Naive thymus-derived CD8-positive, alpha-beta T cell (primary cell): ENCODE measurements at regions not wholly inside any gene's neighbourhood (a gene's known extent, or its start where the extent isn't known, plus 50 kb on each side); places are given as distances from the start of the nearest gene placed in this dataset.

ENCODE experiments used
- ATAC-seq, 2 donors: fragments of 150-1000 bp; cut with Tn5 transposase in 1 of 2; sonication (Bioruptor Pico), chemical (Tn5 transposase) in 1 of 2; 1 replicate in 1 of 2; 2 replicates in 1 of 2; pipeline ENCODE4 v1.10.0; 2021; ENCODE audit warnings: mild to moderate bottlenecking in 2 of 2, moderate library complexity in 2 of 2
- POLR2A ChIA-PET: fragments of 350-600 bp; sonication (Branson Sonifier 250); formaldehyde crosslinking; loops from one replicate; lab custom pipeline; 2021; ENCODE audit warnings: antibody characterized with exemption; lab: Charles Lee
- DNase-seq, 10 donors: peaks; one replicate each; pipeline versions ENCODE4 v3.0.0 to v3.0.0-alpha.2; 2020 to 2022
- H3K27ac Mint-ChIP-seq, 10 donors: one replicate each; pipeline ENCODE4 v1.8.0; 2020 to 2022; ENCODE audit warnings: mild to moderate bottlenecking in 10 of 10, mixed read lengths in 10 of 10, moderate library complexity in 4 of 10, inconsistent platforms in 1 of 10
- H3K27me3 Mint-ChIP-seq, 5 donors: one replicate each; pipeline ENCODE4 v1.8.0; 2021 to 2022; ENCODE audit warnings: mixed read lengths in 5 of 5
- H3K36me3 Mint-ChIP-seq, 3 donors: one replicate each; pipeline ENCODE4 v1.8.0; 2020 to 2022; ENCODE audit warnings: mixed read lengths in 3 of 3, mild to moderate bottlenecking in 2 of 3, inconsistent platforms in 1 of 3
- H3K4me1 Mint-ChIP-seq, 4 donors: one replicate each; pipeline ENCODE4 v1.8.0; 2021 to 2022; ENCODE audit warnings: mixed read lengths in 4 of 4
- H3K4me3 Mint-ChIP-seq, 10 donors: one replicate each; pipeline ENCODE4 v1.8.0; 2020 to 2022; ENCODE audit warnings: mild to moderate bottlenecking in 10 of 10, mixed read lengths in 10 of 10, moderate library complexity in 6 of 10, inconsistent platforms in 1 of 10
- H3K9me3 Mint-ChIP-seq, 9 donors: one replicate each; pipeline ENCODE4 v1.8.0; 2020 to 2022; ENCODE audit warnings: mixed read lengths in 9 of 9, mild to moderate bottlenecking in 3 of 9, inconsistent platforms in 1 of 9, moderate library complexity in 1 of 9

DNA sequence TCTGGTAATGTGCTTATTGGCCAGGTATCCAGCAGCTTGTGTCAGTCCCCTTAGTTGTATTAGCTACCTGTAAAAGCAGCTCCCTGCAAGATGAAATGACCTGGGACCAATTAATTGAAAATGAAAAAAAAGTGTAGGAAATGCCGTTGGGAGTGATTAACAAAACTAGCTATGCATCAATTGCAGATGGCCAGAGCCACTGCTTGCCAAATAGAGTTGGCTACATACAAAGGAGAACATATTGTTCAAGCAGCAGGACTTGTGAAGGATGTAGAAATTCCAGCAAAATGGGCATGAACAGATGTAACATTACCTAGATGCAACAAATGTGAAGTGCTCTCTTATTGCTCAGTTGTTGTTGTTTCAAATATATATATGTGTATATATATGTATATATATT lies 300.5 kb downstream of the PCDH17 start:
- Mint-ChIP-seq H3K27me3 (no peaks in the 10 kb centered on the region), H3K27ac (no peak overlapping the region), H3K4me1 (no peaks in the 10 kb centered on the region), H3K36me3 (no peaks in the 10 kb centered on the region), H3K9me3 (peaks cover 0 to 20% (median 5%) of the 10 kb centered on the region in 9 donors), H3K4me3 (no peak overlapping the region)
- POLR2A ChIA-PET: no interaction called here
- ATAC-seq (no peak), DNase-seq (no peak)

DNA sequence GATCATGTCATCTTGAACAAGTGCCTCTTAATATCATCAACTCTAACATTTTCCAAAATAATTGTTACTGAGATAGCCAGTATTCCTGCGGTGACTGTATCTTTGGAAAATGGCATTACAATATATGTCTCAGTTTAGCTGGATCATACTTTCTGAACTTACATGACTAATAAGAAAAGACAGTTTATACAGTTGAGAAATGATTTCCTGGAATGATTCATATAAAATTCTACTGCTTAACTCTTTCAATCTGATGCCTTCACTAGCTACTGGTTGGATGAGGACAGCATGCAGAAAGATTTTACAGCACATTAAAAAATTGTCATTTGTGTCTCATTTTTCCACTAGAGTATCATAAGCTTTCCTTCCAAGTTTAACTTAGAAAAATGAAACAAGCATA lies 302.1 kb downstream of the PCDH17 start:
- peaks cover 0 to 23% (median 6%) of the 10 kb centered on the region in 9 donors for H3K9me3 Mint-ChIP-seq

DNA sequence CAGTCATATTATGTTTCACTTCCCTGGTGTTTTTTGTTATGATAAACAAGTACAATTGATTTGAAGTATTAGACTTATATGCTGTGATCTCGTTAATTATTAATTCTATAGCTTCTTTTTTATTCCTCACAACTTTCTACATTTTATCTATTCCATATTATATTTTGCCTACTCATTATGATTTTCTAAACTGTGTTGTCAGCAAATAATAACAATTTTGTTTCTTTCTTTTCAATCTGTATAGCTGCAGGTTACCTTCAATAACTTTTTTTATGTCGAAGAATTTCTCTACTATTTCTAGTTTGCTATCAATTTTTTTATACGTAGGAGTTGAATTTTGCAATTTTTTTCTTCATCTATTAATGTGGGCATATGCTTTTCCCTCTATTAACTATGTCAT lies 304.4 kb downstream of the PCDH17 start:
- Mint-ChIP-seq H3K4me1 (no peaks in the 10 kb centered on the region), H3K36me3 (no peaks in the 10 kb centered on the region), H3K27ac (no peak overlapping the region), H3K27me3 (no peaks in the 10 kb centered on the region), H3K4me3 (no peak overlapping the region), H3K9me3 (peaks cover 0 to 32% (median 8%) of the 10 kb centered on the region in 9 donors)
- DNase-seq (no peak), ATAC-seq (no peak)
- POLR2A ChIA-PET: no interaction called here

More for the DNA sequence above, 302.1 kb downstream of the PCDH17 start:
- POLR2A ChIA-PET: no interaction called here
- no peaks in the 10 kb centered on the region for H3K4me1 Mint-ChIP-seq
- no peaks in the 10 kb centered on the region for H3K36me3 Mint-ChIP-seq
- ATAC-seq (no peak), DNase-seq (no peak)
- H3K4me3 Mint-ChIP-seq: no peak overlapping the region
- no peaks in the 10 kb centered on the region for H3K27me3 Mint-ChIP-seq
- H3K27ac Mint-ChIP-seq: no peak overlapping the region

GRCh38 chr13:57946361-57946760 lies 314.8 kb downstream of the PCDH17 start:
- DNase-seq (no peak), ATAC-seq (no peak)
- POLR2A ChIA-PET: no interaction called here
- peaks cover 7 to 42% (median 12%) of the 10 kb centered on the region in 9 donors for H3K9me3 Mint-ChIP-seq
- no peaks in the 10 kb centered on the region for H3K27me3 Mint-ChIP-seq
- no peak overlapping the region for H3K27ac Mint-ChIP-seq
- peaks cover 0 to 8% (median 0%) of the 10 kb centered on the region in 3 donors for H3K36me3 Mint-ChIP-seq
- H3K4me3 Mint-ChIP-seq: no peak overlapping the region
- no peaks in the 10 kb centered on the region for H3K4me1 Mint-ChIP-seq

GRCh38 chr13:57948884-57949283 lies 317.3 kb downstream of the PCDH17 start:
- no peak for DNase-seq
- H3K9me3 Mint-ChIP-seq: peaks cover 6 to 43% (median 19%) of the 10 kb centered on the region in 9 donors

DNA sequence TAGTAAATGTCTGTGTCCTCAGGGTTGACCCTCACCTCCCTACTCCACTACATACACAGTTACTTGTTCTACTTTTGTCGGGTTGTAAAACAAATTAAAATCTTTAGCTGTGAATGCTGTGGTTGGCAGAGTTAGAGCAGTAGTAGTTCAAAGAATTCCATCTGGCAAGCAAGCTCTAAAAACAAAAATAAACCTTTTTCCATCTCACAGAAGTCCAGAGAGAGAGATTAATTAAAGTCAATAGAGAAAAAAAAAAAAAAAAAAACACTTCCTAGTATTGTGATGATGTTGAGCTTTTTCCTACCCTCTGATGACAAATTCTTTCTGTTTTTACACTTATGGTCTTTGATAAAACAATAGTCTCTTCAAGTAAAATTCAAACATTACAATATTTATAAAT lies 338.4 kb downstream of the PCDH17 start:
- POLR2A ChIA-PET: no interaction called here
- ATAC-seq: no peak
- Mint-ChIP-seq H3K9me3 (peaks cover 7 to 49% (median 16%) of the 10 kb centered on the region in 9 donors), H3K27ac (no peak overlapping the region), H3K4me3 (no peak overlapping the region), H3K4me1 (no peaks in the 10 kb centered on the region), H3K27me3 (no peaks in the 10 kb centered on the region), H3K36me3 (peaks cover 0 to 5% (median 2%) of the 10 kb centered on the region in 3 donors)
- DNase-seq: no peak

More at GRCh38 chr13:57948884-57949283, 317.3 kb downstream of the PCDH17 start:
- no peaks in the 10 kb centered on the region for H3K27me3 Mint-ChIP-seq
- ATAC-seq: no peak
- no peaks in the 10 kb centered on the region for H3K4me1 Mint-ChIP-seq
- peaks cover 0 to 8% (median 0%) of the 10 kb centered on the region in 3 donors for H3K36me3 Mint-ChIP-seq
- no peak overlapping the region for H3K4me3 Mint-ChIP-seq
- no peak overlapping the region for H3K27ac Mint-ChIP-seq
- POLR2A ChIA-PET: no interaction called here

DNA sequence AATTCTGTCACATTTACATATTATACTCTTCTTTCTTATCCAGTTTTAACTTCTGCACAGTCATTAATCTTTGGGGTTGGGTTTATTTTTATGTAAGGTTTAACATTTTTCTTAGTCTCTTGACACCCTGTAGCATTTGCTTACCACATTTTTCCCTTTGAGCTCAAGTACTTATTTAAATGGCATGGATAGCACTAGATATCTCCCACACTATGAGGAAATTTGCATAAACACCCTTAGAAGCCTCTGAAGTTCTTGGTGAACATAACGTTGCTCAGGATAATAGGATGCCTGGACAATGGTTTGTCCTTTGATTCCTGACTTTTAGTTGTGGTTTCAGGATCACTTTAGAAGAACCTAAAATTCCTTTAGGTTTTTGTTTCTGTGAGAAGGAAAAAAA lies 338.9 kb downstream of the PCDH17 start:
- DNase-seq: no peak
- ATAC-seq: no peak
- Mint-ChIP-seq H3K36me3 (peaks cover 0 to 5% (median 2%) of the 10 kb centered on the region in 3 donors), H3K4me3 (no peak overlapping the region), H3K4me1 (no peaks in the 10 kb centered on the region), H3K27me3 (no peaks in the 10 kb centered on the region), H3K9me3 (peaks cover 7 to 45% (median 20%) of the 10 kb centered on the region in 9 donors), H3K27ac (no peak overlapping the region)
- POLR2A ChIA-PET: no interaction called here

GRCh38 chr13:57982782-57983181 lies 351.2 kb downstream of the PCDH17 start:
- Mint-ChIP-seq H3K27me3 (no peaks in the 10 kb centered on the region), H3K36me3 (no peaks in the 10 kb centered on the region), H3K27ac (no peak overlapping the region), H3K9me3 (peaks cover 2 to 37% (median 16%) of the 10 kb centered on the region in 9 donors), H3K4me1 (no peaks in the 10 kb centered on the region), H3K4me3 (no peak overlapping the region)
- POLR2A ChIA-PET: no interaction called here
- DNase-seq: no peak
- no peak for ATAC-seq

GRCh38 chr13:57988276-57988675 lies 356.7 kb downstream of the PCDH17 start:
- no peaks in the 10 kb centered on the region for H3K27me3 Mint-ChIP-seq
- no peak overlapping the region for H3K27ac Mint-ChIP-seq
- no peak overlapping the region for H3K4me3 Mint-ChIP-seq
- no peak for ATAC-seq
- no peaks in the 10 kb centered on the region for H3K36me3 Mint-ChIP-seq
- POLR2A ChIA-PET: no interaction called here
- no peak for DNase-seq
- no peaks in the 10 kb centered on the region for H3K4me1 Mint-ChIP-seq
- H3K9me3 Mint-ChIP-seq: peaks cover 9 to 31% (median 14%) of the 10 kb centered on the region in 9 donors

DNA sequence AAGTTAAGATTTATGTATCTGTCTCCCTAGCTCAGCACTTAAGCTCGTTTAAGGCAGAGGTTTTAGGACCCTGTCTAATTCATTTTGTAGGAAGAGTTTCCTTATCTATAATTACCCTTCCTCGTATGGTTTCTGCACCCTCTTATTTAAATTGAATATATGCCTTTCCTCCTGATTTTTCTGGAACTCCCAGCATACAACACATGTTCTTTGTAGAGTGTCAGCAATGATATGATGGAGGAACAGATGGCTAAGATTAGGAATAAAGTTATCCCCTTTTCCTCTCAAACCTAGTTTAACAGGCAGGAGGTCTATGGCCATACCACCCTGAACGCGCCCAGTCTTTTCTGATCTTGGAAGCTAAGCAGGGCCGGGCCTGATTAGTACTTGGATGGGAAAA lies 359.5 kb downstream of the PCDH17 start:
- H3K36me3 Mint-ChIP-seq: no peaks in the 10 kb centered on the region
- H3K27ac Mint-ChIP-seq: no peak overlapping the region
- H3K9me3 Mint-ChIP-seq: peaks cover 2 to 45% (median 11%) of the 10 kb centered on the region in 9 donors
- no peaks in the 10 kb centered on the region for H3K27me3 Mint-ChIP-seq
- no peak overlapping the region for H3K4me3 Mint-ChIP-seq
- H3K4me1 Mint-ChIP-seq: no peaks in the 10 kb centered on the region
- no peak for DNase-seq
- POLR2A ChIA-PET: no interaction called here
- no peak for ATAC-seq

DNA sequence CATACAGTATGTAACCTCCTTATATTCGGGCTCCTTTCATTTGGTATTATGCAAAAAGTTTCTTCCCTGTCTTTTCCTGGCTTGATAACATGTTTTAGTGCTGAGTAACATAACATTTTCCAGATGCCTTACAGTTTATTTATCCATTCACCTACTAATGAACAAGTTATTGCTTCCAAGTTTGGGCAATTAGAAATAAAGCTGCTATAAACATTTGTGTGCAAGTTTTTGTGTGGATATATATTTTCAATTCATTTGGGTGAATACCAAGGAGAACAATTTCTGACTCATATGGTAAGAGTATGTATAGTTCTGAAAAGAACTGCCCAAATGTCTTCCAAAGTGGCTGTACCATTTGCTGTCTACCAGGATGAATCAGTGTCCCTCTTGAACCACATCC lies 360.9 kb downstream of the PCDH17 start:
- POLR2A ChIA-PET: no interaction called here
- DNase-seq: no peak
- Mint-ChIP-seq H3K9me3 (peaks cover 2 to 41% (median 10%) of the 10 kb centered on the region in 9 donors), H3K4me3 (no peak overlapping the region), H3K27me3 (no peaks in the 10 kb centered on the region), H3K27ac (no peak overlapping the region), H3K36me3 (no peaks in the 10 kb centered on the region), H3K4me1 (no peaks in the 10 kb centered on the region)
- ATAC-seq: no peak

DNA sequence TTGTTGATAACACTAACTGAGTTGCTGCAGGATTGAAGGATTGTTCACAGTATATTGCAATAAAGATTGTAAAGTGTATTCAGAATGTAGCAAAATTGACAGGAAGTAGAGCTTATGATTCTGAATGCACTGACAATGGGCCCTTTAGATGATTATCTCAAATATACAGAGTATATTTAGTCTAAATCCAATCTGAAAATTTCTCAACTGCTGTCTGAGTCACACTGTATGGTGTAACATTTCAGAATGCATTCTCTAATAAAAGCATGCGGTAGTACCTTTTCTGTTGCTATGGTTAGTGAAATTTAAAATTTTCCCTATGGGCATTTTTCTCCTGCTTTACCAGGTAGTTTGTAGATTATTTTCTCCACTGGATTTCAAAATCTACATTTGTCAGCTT lies 365.2 kb downstream of the PCDH17 start:
- no peaks in the 10 kb centered on the region for H3K4me1 Mint-ChIP-seq
- DNase-seq: no peak
- ATAC-seq: no peak
- peaks cover 4 to 74% (median 22%) of the 10 kb centered on the region in 9 donors for H3K9me3 Mint-ChIP-seq
- POLR2A ChIA-PET: no interaction called here
- no peaks in the 10 kb centered on the region for H3K36me3 Mint-ChIP-seq
- no peaks in the 10 kb centered on the region for H3K27me3 Mint-ChIP-seq
- no peak overlapping the region for H3K27ac Mint-ChIP-seq
- no peak overlapping the region for H3K4me3 Mint-ChIP-seq

- Mint-ChIP-seq H3K4me1 (no peaks in the 10 kb centered on the region), H3K36me3 (no peaks in the 10 kb centered on the region), H3K27ac (no peak overlapping the region), H3K27me3 (no peaks in the 10 kb centered on the region), H3K4me3 (no peak overlapping the region), H3K9me3 (peaks cover 5 to 33% (median 12%) of the 10 kb centered on the region in 9 donors)
- POLR2A ChIA-PET: no interaction called here
- ATAC-seq (no peak), DNase-seq (no peak)
These were observed 373.2 kb downstream of the PCDH17 start for GRCh38 chr13:58004751-58005150.

DNA sequence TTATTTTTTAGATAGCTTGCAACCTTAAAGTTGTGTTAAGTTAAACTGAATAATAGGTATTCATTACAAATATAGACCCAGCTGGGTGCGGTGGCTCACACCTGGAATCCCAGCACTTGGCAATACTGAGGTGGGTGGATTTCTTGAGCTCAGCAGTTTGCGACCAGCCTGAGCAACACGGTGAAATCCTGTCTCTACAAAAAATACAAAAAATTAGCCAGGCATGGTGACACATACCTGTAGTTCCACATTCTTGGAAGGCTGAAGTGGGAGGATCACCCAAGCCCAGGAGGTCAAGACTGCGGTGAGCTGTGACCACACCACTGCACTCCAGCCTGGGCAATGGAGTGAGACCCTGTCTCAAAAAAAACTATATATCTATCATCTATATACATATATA lies 386.5 kb downstream of the PCDH17 start:
- no peaks in the 10 kb centered on the region for H3K36me3 Mint-ChIP-seq
- H3K4me3 Mint-ChIP-seq: no peak overlapping the region
- no peak overlapping the region for H3K27ac Mint-ChIP-seq
- H3K9me3 Mint-ChIP-seq: peaks cover under 1 to 10% (median 7%) of the 10 kb centered on the region in 9 donors
- H3K27me3 Mint-ChIP-seq: no peaks in the 10 kb centered on the region
- no peaks in the 10 kb centered on the region for H3K4me1 Mint-ChIP-seq
- DNase-seq: no peak
- no peak for ATAC-seq
- POLR2A ChIA-PET: no interaction called here
